Spleen (tissue), 7 donors: ENCODE measurements at regions not wholly inside any gene's neighbourhood (a gene's known extent, or its start where the extent isn't known, plus 50 kb on each side); places are given as distances from the start of the nearest gene placed in this dataset.

ENCODE experiments used
- POLR2A ChIP-seq, 3 donors: fragments of 450-650 bp; IDR thresholded peaks; one replicate each; pipeline ENCODE4 v1.5.1; 2017; ENCODE audit warnings: antibody characterized with exemption in 3 of 3, mild to moderate bottlenecking in 1 of 3
- POLR2AphosphoS5 ChIP-seq, 3 donors: sonication (generic); formaldehyde crosslinking; IDR thresholded peaks; one replicate each; pipeline ENCODE4 v1.5.1; 2017; ENCODE audit warnings: antibody characterized with exemption in 3 of 3
- TF ChIP-seq, protein P1 (sequence below), 11 experiments: fragments of 200-600 bp in 7 of 11; fragments of 450-650 bp in 4 of 11; sonication (generic) in 4 of 11; IDR thresholded peaks in 8 of 11; conservative IDR thresholded peaks in 3 of 11; 1 replicate in 7 of 11; 2 replicates in 4 of 11; pipeline versions ENCODE4 v1.4.0 to v1.8.0; 2016 to 2021; ENCODE audit warnings: antibody characterized with exemption in 11 of 11, inconsistent platforms in 4 of 11, mild to moderate bottlenecking in 1 of 11
- donor health status: DM: no; HTN: no; CAD: no; lungs with moderate emphysema.
- donor health status: DM: no; HTN: no; CAD: no.
- donor health status: DM: no; HTN: no; CAD: no.

- TF ChIP-seq, protein P1, sequence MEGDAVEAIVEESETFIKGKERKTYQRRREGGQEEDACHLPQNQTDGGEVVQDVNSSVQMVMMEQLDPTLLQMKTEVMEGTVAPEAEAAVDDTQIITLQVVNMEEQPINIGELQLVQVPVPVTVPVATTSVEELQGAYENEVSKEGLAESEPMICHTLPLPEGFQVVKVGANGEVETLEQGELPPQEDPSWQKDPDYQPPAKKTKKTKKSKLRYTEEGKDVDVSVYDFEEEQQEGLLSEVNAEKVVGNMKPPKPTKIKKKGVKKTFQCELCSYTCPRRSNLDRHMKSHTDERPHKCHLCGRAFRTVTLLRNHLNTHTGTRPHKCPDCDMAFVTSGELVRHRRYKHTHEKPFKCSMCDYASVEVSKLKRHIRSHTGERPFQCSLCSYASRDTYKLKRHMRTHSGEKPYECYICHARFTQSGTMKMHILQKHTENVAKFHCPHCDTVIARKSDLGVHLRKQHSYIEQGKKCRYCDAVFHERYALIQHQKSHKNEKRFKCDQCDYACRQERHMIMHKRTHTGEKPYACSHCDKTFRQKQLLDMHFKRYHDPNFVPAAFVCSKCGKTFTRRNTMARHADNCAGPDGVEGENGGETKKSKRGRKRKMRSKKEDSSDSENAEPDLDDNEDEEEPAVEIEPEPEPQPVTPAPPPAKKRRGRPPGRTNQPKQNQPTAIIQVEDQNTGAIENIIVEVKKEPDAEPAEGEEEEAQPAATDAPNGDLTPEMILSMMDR (IDR thresholded peaks at IDR 0.05 in 8 of 11, conservative IDR thresholded peaks at IDR 0.05 in 3 of 11) = no peak
- TF ChIP-seq POLR2A (IDR thresholded peaks at IDR 0.05) (no peak), POLR2AphosphoS5 (IDR thresholded peaks at IDR 0.05) (no peak)
Measured at GRCh38 chr11:116093481-116094270, 589.5 kb upstream of the CADM1 start.
